PC-9 (cell line): ENCODE measurements at regions not wholly inside any gene's neighbourhood (a gene's known extent, or its start where the extent isn't known, plus 50 kb on each side); places are given as distances from the start of the nearest gene placed in this dataset.

Source experiments
- BruUV-seq: library from RNA; stranded (reverse); fragments of 400-500 nt; replicated peaks from 2 replicates; lab custom pipeline; 2021; lab: Mats Ljungman, UMichigan
- CTCF ChIA-PET: fragments of 300-600 bp; sonication (Branson Sonifier 250); formaldehyde crosslinking; loops from one replicate; lab custom pipeline; 2022; ENCODE audit warnings: antibody characterized with exemption; lab: Charles Lee
- POLR2A ChIA-PET: fragments of 300-600 bp; sonication (Branson Sonifier 250); formaldehyde crosslinking; loops from one replicate; lab custom pipeline; 2022; ENCODE audit warnings: antibody characterized with exemption; ENCODE audit not compliant: unreplicated experiment; lab: Charles Lee
- DNase-seq, 2 experiments: peaks; one replicate each; pipeline versions ENCODE4 v3.0.0 to v3.0.0-alpha.2; 2015 to 2022; ENCODE audit warnings: mixed read lengths in 1 of 2
- H2AFZ ChIP-seq: fragments of 200-600 bp; sonication (generic); 2 replicates; pipeline ENCODE4 v1.8.1; 2017; ENCODE audit warnings: antibody characterized with exemption
- H3F3A ChIP-seq: fragments of 200-600 bp; sonication (generic); 2 replicates; pipeline ENCODE4 v1.8.1; 2017; ENCODE audit warnings: antibody characterized with exemption, mild to moderate bottlenecking, low read depth; ENCODE audit not compliant: insufficient read depth
- H3K27ac ChIP-seq: fragments of 200-600 bp; sonication (generic); 2 replicates; pipeline ENCODE4 v1.6.1; 2016; ENCODE audit warnings: mixed run types
- H3K27me3 ChIP-seq: fragments of 200-600 bp; sonication (generic); 2 replicates; pipeline ENCODE4 v1.6.1; 2016; ENCODE audit warnings: low read depth, mixed run types; ENCODE audit not compliant: insufficient read depth
- H3K36me3 ChIP-seq: fragments of 200-600 bp; sonication (generic); 2 replicates; pipeline ENCODE4 v1.6.1; 2016; ENCODE audit warnings: low read depth, mixed run types
- H3K4me1 ChIP-seq: fragments of 200-600 bp; sonication (generic); replicated peaks from 2 replicates; pipeline ENCODE4 v1.6.1; 2016; ENCODE audit warnings: mixed run types; ENCODE audit not compliant: insufficient read depth
- H3K4me2 ChIP-seq: fragments of 200-600 bp; sonication (generic); 2 replicates; pipeline ENCODE4 v1.6.1; 2017; ENCODE audit warnings: mixed run types
- H3K4me3 ChIP-seq: fragments of 200-600 bp; sonication (generic); 2 replicates; pipeline ENCODE4 v1.6.1; 2016; ENCODE audit warnings: mixed run types
- H3K79me2 ChIP-seq: fragments of 200-600 bp; sonication (generic); 2 replicates; pipeline ENCODE4 v1.6.1; 2017; ENCODE audit warnings: low read depth, mixed run types
- H3K9me2 ChIP-seq: fragments of 200-600 bp; sonication (generic); 2 replicates; pipeline ENCODE4 v1.8.1; 2017; ENCODE audit warnings: mild to moderate bottlenecking; ENCODE audit not compliant: insufficient read depth
- H3K9me3 ChIP-seq: fragments of 200-600 bp; sonication (generic); 2 replicates; pipeline ENCODE4 v1.8.1; 2016; ENCODE audit warnings: low read depth; ENCODE audit not compliant: insufficient read depth
- H4K20me1 ChIP-seq: fragments of 200-600 bp; sonication (generic); 2 replicates; pipeline ENCODE4 v1.8.1; 2017; ENCODE audit not compliant: insufficient read depth
- CTCF ChIP-seq: fragments of 200-600 bp; sonication (generic); conservative IDR thresholded peaks from 2 replicates; pipeline ENCODE4 v1.6.1; 2017; ENCODE audit warnings: mixed run types, antibody characterized with exemption, mild to moderate bottlenecking, moderate library complexity
- EZH2 ChIP-seq: fragments of 200-600 bp; sonication (generic); IDR thresholded peaks from 2 replicates; pipeline ENCODE4 v1.8.0; 2017; ENCODE audit warnings: antibody characterized with exemption, low read depth
- intact Hi-C: fragments of 100-400 bp; cut with micrococcal nuclease; formaldehyde crosslinking; loops from one replicate; pipeline ENCODE4 v1.10.0; 2022; ENCODE audit not compliant: unreplicated experiment

GRCh38 chr6:153790876-153791473 lies 248.1 kb upstream of the OPRM1 start:
- H3K4me1 ChIP-seq, result no peaks in the 10 kb centered on the region
- H3K9me3 ChIP-seq, result no peaks in the 10 kb centered on the region
- H3F3A ChIP-seq, result no peaks in the 10 kb centered on the region
- no peak overlapping the region for H3K4me3 ChIP-seq
- POLR2A ChIA-PET, result no interaction called here
- H4K20me1 ChIP-seq, result no peaks in the 10 kb centered on the region
- H3K27me3 ChIP-seq, result no peaks in the 10 kb centered on the region
- CTCF ChIA-PET, result no interaction called here
- no peak for DNase-seq
- H3K79me2 ChIP-seq, result no peaks in the 10 kb centered on the region
- no peak overlapping the region for H2AFZ ChIP-seq
- H3K27ac ChIP-seq, result no peak overlapping the region
- intact Hi-C loops, result no loop called here
- no peak overlapping the region for H3K4me2 ChIP-seq
- BruUV-seq, result no TSS peak
- no peaks in the 10 kb centered on the region for H3K36me3 ChIP-seq
- no peaks in the 10 kb centered on the region for H3K9me2 ChIP-seq
- no peak for TF ChIP-seq CTCF
- TF ChIP-seq EZH2, result no peak

GRCh38 chr6:153790048-153790447 lies 249.0 kb upstream of the OPRM1 start:
- DNase-seq, result peak in 1 of 2 experiments; percentile 3
- H4K20me1 ChIP-seq, result no peaks in the 10 kb centered on the region
- intact Hi-C loops, result no loop called here
- H3K27ac ChIP-seq, result no peak overlapping the region
- POLR2A ChIA-PET, result no interaction called here
- no peaks in the 10 kb centered on the region for H3K4me1 ChIP-seq
- no peaks in the 10 kb centered on the region for H3K36me3 ChIP-seq
- no peaks in the 10 kb centered on the region for H3K27me3 ChIP-seq
- no peaks in the 10 kb centered on the region for H3K9me2 ChIP-seq
- TF ChIP-seq EZH2 (no peak), CTCF (no peak)
- H2AFZ ChIP-seq, result no peak overlapping the region
- no peak overlapping the region for H3K4me2 ChIP-seq
- CTCF ChIA-PET, result no interaction called here
- no peaks in the 10 kb centered on the region for H3F3A ChIP-seq
- no peak overlapping the region for H3K4me3 ChIP-seq
- no TSS peak for BruUV-seq
- no peaks in the 10 kb centered on the region for H3K9me3 ChIP-seq
- no peaks in the 10 kb centered on the region for H3K79me2 ChIP-seq

- TF ChIP-seq CTCF, result no peak
- no peak for TF ChIP-seq EZH2
- H3K27me3 ChIP-seq, result no peaks in the 10 kb centered on the region
- no TSS peak for BruUV-seq
- H3K4me3 ChIP-seq, result no peak overlapping the region
- no peak overlapping the region for H2AFZ ChIP-seq
- POLR2A ChIA-PET, result no interaction called here
- H3K4me2 ChIP-seq, result no peak overlapping the region
- no peaks in the 10 kb centered on the region for H3K9me2 ChIP-seq
- no peaks in the 10 kb centered on the region for H3K4me1 ChIP-seq
- H3K27ac ChIP-seq, result no peak overlapping the region
- no peaks in the 10 kb centered on the region for H4K20me1 ChIP-seq
- H3F3A ChIP-seq, result no peaks in the 10 kb centered on the region
- H3K9me3 ChIP-seq, result no peaks in the 10 kb centered on the region
- no peaks in the 10 kb centered on the region for H3K36me3 ChIP-seq
- intact Hi-C loops, result loop anchor here (10.0 kb wide), 1 partner anchor 588 kb away; no protein-coding TSS in a partner anchor
- DNase-seq, result no peak
- CTCF ChIA-PET, result no interaction called here
- no peaks in the 10 kb centered on the region for H3K79me2 ChIP-seq
Observed at GRCh38 chr6:153787341-153787606, 251.8 kb upstream of the OPRM1 start.
